Activated CD8-positive, alpha-beta memory T cell treated with anti-CD3 and anti-CD28 coated beads for 36 hours (primary cell): ENCODE measurements at regions not wholly inside any gene's neighbourhood (a gene's known extent, or its start where the extent isn't known, plus 50 kb on each side); places are given as distances from the start of the nearest gene placed in this dataset.
"Not testable (repeated sequence)": the region's sequence is repeated elsewhere in the genome, so short reads cannot be mapped to it uniquely, and the experiment has no call there.

ENCODE experiments used
- CTCF ChIA-PET: fragments of 350-600 bp; sonication (Branson Sonifier 250); formaldehyde crosslinking; loops from one replicate; lab custom pipeline; 2021; ENCODE audit warnings: antibody characterized with exemption; lab: Charles Lee
- POLR2A ChIA-PET: fragments of 350-600 bp; sonication (Branson Sonifier 250); formaldehyde crosslinking; loops from one replicate; lab custom pipeline; 2021; ENCODE audit warnings: antibody characterized with exemption; lab: Charles Lee

- ChIA-PET CTCF (no interaction called here), POLR2A (no interaction called here)
These were observed 66.0 kb upstream of the LHX5 start for GRCh38 chr12:113537751-113538087.

DNA sequence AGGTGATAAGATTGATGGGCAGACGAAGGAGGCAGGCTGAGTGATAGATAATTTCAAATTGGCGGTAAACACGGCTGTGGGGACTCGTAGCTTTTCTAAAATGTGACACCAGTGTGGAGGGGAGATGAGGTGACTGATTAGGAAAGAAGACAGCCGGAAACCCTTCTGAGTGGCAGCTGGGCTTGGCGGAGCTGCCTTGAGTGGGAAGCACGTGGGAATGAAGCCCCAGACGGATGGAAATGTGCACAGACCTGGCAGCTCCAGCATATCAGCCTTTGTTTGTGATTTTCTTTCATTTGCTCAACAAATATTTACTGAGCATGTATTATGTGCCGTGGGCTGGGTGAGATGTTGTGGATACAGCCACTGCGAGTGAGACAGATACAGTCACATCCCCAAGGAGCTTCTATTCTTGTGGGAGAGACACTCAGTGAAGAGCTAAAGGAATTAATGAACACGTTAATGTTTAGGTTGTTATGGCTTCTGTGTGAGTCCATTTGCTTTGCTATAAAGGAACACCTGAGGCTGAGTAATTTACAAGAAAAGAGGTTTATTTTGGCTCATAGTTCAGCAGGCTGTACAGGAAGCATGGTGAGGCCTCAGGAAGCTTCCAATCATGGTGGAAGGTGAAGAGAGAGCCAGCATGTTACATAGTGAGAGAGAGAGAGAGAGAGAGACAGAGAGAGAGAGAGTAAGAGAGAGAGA lies 65.5 kb upstream of the LHX5 start:
- POLR2A ChIA-PET, result no interaction called here

DNA sequence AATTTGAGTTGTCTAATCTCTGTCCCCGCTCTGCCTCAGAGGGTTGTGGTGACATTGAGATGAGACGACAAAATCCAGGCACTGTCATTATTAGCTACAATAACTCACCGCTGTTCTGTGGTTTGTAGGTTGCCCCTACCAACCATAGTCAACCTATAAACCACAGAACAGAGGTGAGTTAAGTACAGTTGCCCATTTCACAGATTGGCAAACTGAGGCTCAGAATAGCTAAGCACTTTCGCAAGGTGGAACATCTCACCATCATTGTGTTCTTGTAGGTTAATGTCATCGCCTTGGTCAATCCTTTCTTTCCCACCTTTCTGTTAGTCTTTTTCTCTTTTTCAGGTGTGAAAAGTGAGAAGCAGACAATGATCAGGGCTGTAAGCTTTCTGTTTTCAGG lies 63.4 kb upstream of the LHX5 start:
- ChIA-PET POLR2A (no interaction called here), CTCF (no interaction called here)

More for the DNA sequence above, 65.5 kb upstream of the LHX5 start:
- CTCF ChIA-PET, result no interaction called here

GRCh38 chr12:113534555-113534954 lies 62.9 kb upstream of the LHX5 start:
- ChIA-PET CTCF (no interaction called here), POLR2A (no interaction called here)

DNA sequence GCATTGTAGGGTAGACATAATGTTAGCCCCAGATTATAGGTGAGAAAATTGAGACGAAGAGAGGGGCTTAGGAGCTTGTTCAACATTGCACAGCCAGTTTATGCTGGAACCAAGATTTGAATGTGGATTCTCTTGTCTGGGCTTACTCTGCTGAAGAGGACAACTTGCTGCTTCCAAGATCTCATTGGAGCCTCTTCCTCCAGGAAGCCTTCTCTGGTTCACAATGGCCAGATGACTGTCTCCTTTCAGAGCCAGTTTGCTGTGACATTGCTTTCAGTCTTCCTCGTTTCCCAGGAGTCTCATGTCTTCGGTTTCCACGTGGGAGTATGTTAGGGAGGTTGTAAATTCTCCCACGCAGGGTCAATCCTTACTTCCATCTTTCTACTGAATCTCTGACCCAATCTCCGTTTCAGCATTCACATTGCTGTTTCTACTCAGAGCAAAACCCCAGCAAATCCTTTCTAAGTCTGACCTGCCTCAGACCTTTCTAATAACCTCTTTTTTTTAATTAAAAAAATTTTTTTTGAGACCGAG lies 62.2 kb upstream of the LHX5 start:
- POLR2A ChIA-PET, result no interaction called here

GRCh38 chr12:113532292-113532691 lies 60.6 kb upstream of the LHX5 start:
- ChIA-PET POLR2A (no interaction called here), CTCF (no interaction called here)

More for the DNA sequence above, 62.2 kb upstream of the LHX5 start:
- CTCF ChIA-PET, result no interaction called here

DNA sequence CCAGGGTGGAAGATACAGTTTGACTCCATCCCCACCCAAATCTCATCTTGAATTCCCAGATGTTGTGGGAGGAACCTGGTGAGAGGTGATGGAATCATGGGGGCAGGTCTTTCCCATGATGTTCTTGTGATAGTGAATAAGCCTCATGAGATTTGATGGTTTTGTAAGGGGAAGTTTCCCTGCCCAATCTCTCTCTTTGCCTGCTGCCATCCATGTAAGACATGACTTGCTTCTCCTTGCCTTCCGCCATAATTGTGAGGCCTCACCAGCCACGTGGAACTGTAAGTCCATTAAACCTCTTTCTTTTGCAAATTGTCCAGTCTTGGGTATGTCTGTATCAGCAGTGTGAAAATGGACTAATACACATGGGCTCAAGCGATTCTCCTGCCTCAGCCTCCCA lies 59.4 kb upstream of the LHX5 start:
- CTCF ChIA-PET, POLR2A ChIA-PET: not testable (repeated sequence)

DNA sequence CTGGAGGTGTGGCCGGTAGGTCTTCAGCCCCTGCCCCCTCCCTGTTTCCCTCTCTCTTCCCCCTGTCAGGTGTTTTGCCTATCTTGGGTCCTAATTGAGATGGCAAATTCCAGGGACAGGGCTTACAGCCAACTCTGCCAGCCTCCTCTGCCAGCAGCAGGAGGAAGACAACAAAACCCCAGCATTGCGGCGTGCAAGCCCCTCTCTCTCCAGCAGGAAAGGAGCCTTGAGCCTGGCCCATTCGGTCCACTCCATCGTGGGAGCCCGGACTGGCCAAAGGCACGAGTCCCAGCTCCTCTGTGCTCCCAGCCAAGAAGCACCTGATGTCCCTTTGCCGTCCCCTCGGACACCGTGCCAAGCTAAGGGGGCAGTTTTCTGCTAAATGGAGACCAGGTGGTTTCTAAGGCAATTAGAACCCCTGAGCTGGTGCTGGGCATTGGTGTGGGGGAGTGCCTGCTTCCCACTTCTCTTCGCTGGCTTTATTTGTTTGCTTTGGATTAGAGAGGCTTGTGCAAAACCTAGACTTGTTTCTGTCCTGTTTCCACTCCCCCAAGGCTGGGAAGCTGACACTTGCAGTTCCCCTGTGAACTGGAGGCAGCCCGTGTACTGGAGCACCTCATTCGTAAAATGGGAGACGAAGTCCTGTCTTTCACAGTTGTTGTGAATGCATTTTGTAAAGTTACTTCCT lies 57.1 kb upstream of the LHX5 start:
- CTCF ChIA-PET, result no interaction called here
- POLR2A ChIA-PET, result no interaction called here

GRCh38 chr12:113525066-113525465 lies 53.4 kb upstream of the LHX5 start:
- ChIA-PET CTCF (no interaction called here), POLR2A (no interaction called here)

GRCh38 chr12:113524495-113524894 lies 52.8 kb upstream of the LHX5 start:
- CTCF ChIA-PET, result no interaction called here
- POLR2A ChIA-PET, result no interaction called here

GRCh38 chr12:113521708-113522107 lies 50.0 kb upstream of the LHX5 start:
- CTCF ChIA-PET, result no interaction called here
- POLR2A ChIA-PET, result no interaction called here
